GM23338 (cell line): ENCODE measurements at regions not wholly inside any gene's neighbourhood (a gene's known extent, or its start where the extent isn't known, plus 50 kb on each side); places are given as distances from the start of the nearest gene placed in this dataset.

Experiments used
- ATAC-seq: fragments of 200-7000 bp; cut with Tn5 transposase; 3 replicates; pipeline ENCODE4 v1.9.1; 2020
- DNase-seq: peaks from one replicate; pipeline ENCODE4 v3.0.0-alpha.2; 2015; ENCODE audit warnings: low spot score
- H2AFZ ChIP-seq: fragments of 200-600 bp; sonication (generic); 2 replicates; pipeline ENCODE4 v1.8.0; 2016; ENCODE audit warnings: antibody characterized with exemption, mild to moderate bottlenecking, moderate library complexity
- H3F3A ChIP-seq: fragments of 200-600 bp; sonication (generic); replicated peaks from 2 replicates; pipeline ENCODE4 v1.8.0; 2017; ENCODE audit warnings: antibody characterized with exemption, mixed run types, low read depth
- H3K27ac ChIP-seq: fragments of 200-600 bp; sonication (generic); 2 replicates; pipeline ENCODE4 v1.6.1; 2016; ENCODE audit warnings: low read depth
- H3K27me3 ChIP-seq: fragments of 200-600 bp; sonication (generic); 2 replicates; pipeline ENCODE4 v1.8.0; 2016; ENCODE audit warnings: mild to moderate bottlenecking, mixed run types, moderate library complexity; ENCODE audit not compliant: insufficient read depth
- H3K36me3 ChIP-seq: fragments of 200-600 bp; sonication (generic); 2 replicates; pipeline ENCODE4 v1.8.0; 2016; ENCODE audit warnings: mild to moderate bottlenecking; ENCODE audit not compliant: insufficient read depth
- H3K4me1 ChIP-seq: fragments of 200-600 bp; sonication (generic); 2 replicates; pipeline ENCODE4 v1.8.0; 2016; ENCODE audit warnings: mild to moderate bottlenecking, moderate library complexity; ENCODE audit not compliant: insufficient read depth
- H3K4me2 ChIP-seq: fragments of 200-600 bp; sonication (generic); 2 replicates; pipeline ENCODE4 v1.7.1; 2017; ENCODE audit warnings: mixed run types
- H3K4me3 ChIP-seq: fragments of 200-600 bp; sonication (generic); 2 replicates; pipeline ENCODE4 v1.6.1; 2016; ENCODE audit warnings: mixed run types
- H3K79me2 ChIP-seq: fragments of 200-600 bp; sonication (generic); replicated peaks from 2 replicates; pipeline ENCODE4 v1.8.0; 2017; ENCODE audit warnings: mild to moderate bottlenecking; ENCODE audit not compliant: insufficient read depth
- H3K9me2 ChIP-seq: fragments of 200-600 bp; sonication (generic); 2 replicates; pipeline ENCODE4 v1.8.0; 2017; ENCODE audit not compliant: insufficient read depth
- H4K20me1 ChIP-seq: fragments of 200-600 bp; sonication (generic); replicated peaks from 2 replicates; pipeline ENCODE4 v1.8.0; 2017; ENCODE audit warnings: mild to moderate bottlenecking; ENCODE audit not compliant: insufficient read depth
- H3K27ac Mint-ChIP-seq: 2 replicates; pipeline ENCODE4 v1.8.0; 2020; ENCODE audit warnings: inconsistent platforms, mild to moderate bottlenecking, moderate library complexity, mixed read lengths
- H3K27me3 Mint-ChIP-seq: 3 replicates; pipeline ENCODE4 v1.8.0; 2022; ENCODE audit warnings: low read depth, mild to moderate bottlenecking, moderate library complexity, mixed read lengths, inconsistent platforms; ENCODE audit not compliant: insufficient read depth, poor library complexity
- H3K36me3 Mint-ChIP-seq: 3 replicates; pipeline ENCODE4 v1.8.0; 2021; ENCODE audit warnings: low read depth, mild to moderate bottlenecking, inconsistent platforms, moderate library complexity, mixed read lengths
- H3K4me1 Mint-ChIP-seq: 3 replicates; pipeline ENCODE4 v1.8.0; 2020; ENCODE audit warnings: mild to moderate bottlenecking, inconsistent platforms, mixed read lengths
- H3K4me3 Mint-ChIP-seq: 3 replicates; pipeline ENCODE4 v1.8.0; 2021; ENCODE audit warnings: moderate library complexity, mild to moderate bottlenecking, inconsistent platforms, mixed read lengths
- H3K9me3 Mint-ChIP-seq: 3 replicates; pipeline ENCODE4 v1.8.0; 2020; ENCODE audit warnings: moderate library complexity, mild to moderate bottlenecking, inconsistent platforms, mixed read lengths
- CREB1 ChIP-seq: fragments of 250-450 bp; sonication (Bioruptor Pico); IDR thresholded peaks from 2 replicates; pipeline ENCODE4 v1.5.0; 2020; ENCODE audit warnings: low read depth, mild to moderate bottlenecking, moderate library complexity
- CTCF ChIP-seq, 2 experiments: fragments of 200-600 bp in 1 of 2; sonication (generic) in 1 of 2; conservative IDR thresholded peaks; 2 replicates each; pipeline versions ENCODE4 v1.5.1 to v1.6.1; 2016 to 2017; ENCODE audit warnings: antibody characterized with exemption in 2 of 2, low read depth in 2 of 2, mild to moderate bottlenecking in 2 of 2, moderate library complexity in 1 of 2
- ETS1 ChIP-seq: IDR thresholded peaks from 2 replicates; pipeline ENCODE4 v1.6.1; 2016; ENCODE audit warnings: antibody characterized with exemption
- EZH2 ChIP-seq: fragments of 200-600 bp; sonication (generic); IDR thresholded peaks from one replicate; pipeline ENCODE4 v1.8.0; 2017; ENCODE audit warnings: antibody characterized with exemption, mild to moderate bottlenecking, low read depth; ENCODE audit not compliant: unreplicated experiment
- EZH2phosphoT487 ChIP-seq: fragments of 200-600 bp; sonication (generic); IDR thresholded peaks from one replicate; pipeline ENCODE4 v1.8.1; 2018; ENCODE audit warnings: antibody characterized with exemption; ENCODE audit not compliant: unreplicated experiment
- JUNB ChIP-seq: IDR thresholded peaks from one replicate; pipeline ENCODE4 v1.6.1; 2016; ENCODE audit warnings: antibody characterized with exemption; ENCODE audit not compliant: unreplicated experiment
- NANOG ChIP-seq: IDR thresholded peaks from 2 replicates; pipeline ENCODE4 v1.6.1; 2016; ENCODE audit warnings: antibody characterized with exemption, borderline replicate concordance
- POLR2AphosphoS5 ChIP-seq: IDR thresholded peaks from 2 replicates; pipeline ENCODE4 v1.6.1; 2016; ENCODE audit warnings: antibody characterized with exemption, low read depth
- REST ChIP-seq: IDR thresholded peaks from one replicate; pipeline ENCODE4 v1.6.1; 2018; ENCODE audit warnings: antibody characterized with exemption; ENCODE audit not compliant: unreplicated experiment
- STAT1 ChIP-seq: IDR thresholded peaks from one replicate; pipeline ENCODE4 v1.6.1; 2016; ENCODE audit warnings: antibody characterized with exemption; ENCODE audit not compliant: unreplicated experiment
- ZNF114 ChIP-seq: fragments of 250-450 bp; sonication (Bioruptor Pico); IDR thresholded peaks from 2 replicates; pipeline ENCODE4 v1.5.0; 2020; ENCODE audit warnings: mild to moderate bottlenecking, moderate library complexity
- ZNF331 ChIP-seq: fragments of 250-450 bp; sonication (Bioruptor Pico); IDR thresholded peaks from 2 replicates; pipeline ENCODE4 v1.5.0; 2020; ENCODE audit warnings: low read depth, mild to moderate bottlenecking, moderate library complexity
- ZNF462 ChIP-seq: fragments of 250-450 bp; sonication (Bioruptor Pico); IDR thresholded peaks from 2 replicates; pipeline ENCODE4 v1.5.0; 2020; ENCODE audit warnings: mild to moderate bottlenecking, moderate library complexity

- H3F3A ChIP-seq, result no peaks in the 10 kb centered on the region
- Mint-ChIP-seq H3K9me3 (no peaks in the 10 kb centered on the region), H3K36me3 (no peaks in the 10 kb centered on the region), H3K27ac (no peak overlapping the region), H3K27me3 (no peaks in the 10 kb centered on the region), H3K4me1 (no peaks in the 10 kb centered on the region; the same call in 2 of the 3 replicates), H3K4me3 (no peak overlapping the region)
- H3K9me2 ChIP-seq, result 0 out of 2 replicates have a peak, but pooled peaks cover 3% of the 10 kb centered on the region
- TF ChIP-seq ETS1 (no peak), ZNF114 (no peak), ZNF331 (no peak), CTCF (conservative IDR thresholded peaks at IDR 0.05; ENCODE audit: low read depth in 2 of 2) (no peak), NANOG (no peak), ZNF462 (CRISPR knock-in tag) (no peak), CREB1 (CRISPR knock-in tag) (no peak), POLR2AphosphoS5 (no peak), JUNB (no peak), EZH2 (no peak), EZH2phosphoT487 (no peak), STAT1 (no peak), REST (no peak)
- no peaks in the 10 kb centered on the region for H3K27me3 ChIP-seq
- H2AFZ ChIP-seq, result no peak overlapping the region
- H3K4me2 ChIP-seq, result no peak overlapping the region
- no peaks in the 10 kb centered on the region for H3K4me1 ChIP-seq
- H3K27ac ChIP-seq, result no peak overlapping the region
- DNase-seq (no peak), ATAC-seq (no peak)
- H3K79me2 ChIP-seq, result no peaks in the 10 kb centered on the region
- no peaks in the 10 kb centered on the region for H4K20me1 ChIP-seq
- H3K4me3 ChIP-seq, result no peak overlapping the region
- no peaks in the 10 kb centered on the region for H3K36me3 ChIP-seq
Observed at GRCh38 chr11:109093354-109093753, 328.6 kb upstream of the C11orf87 start.
